ENCODE measurements at regions not wholly inside any gene's neighbourhood (a gene's known extent, or its start where the extent isn't known, plus 50 kb on each side); places are given as distances from the start of the nearest gene placed in this dataset.

- in situ Hi-C loops (cut with HindIII; ENCODE audit: low sequenced_read_pairs): no loop called here
- no peak overlapping the region for H3K4me3 ChIP-seq (ENCODE audit: low read depth, low read length)
- no peak for TF ChIP-seq CTCF (IDR thresholded peaks at IDR 0.05; ENCODE audit: low read depth, low read length, missing control alignments)
These were observed 196.4 kb downstream of the CAVIN4 start for GRCh38 chr9:100774326-100774725.

GRCh38 chr9:100774962-100775361, 197.1 kb downstream of the CAVIN4 start:
- DNase-seq (ENCODE audit: low read depth): no peak
- no peak overlapping the region for H3K4me3 ChIP-seq (ENCODE audit: low read depth, low read length)
- in situ Hi-C loops (cut with HindIII; ENCODE audit: low sequenced_read_pairs): no loop called here
- TF ChIP-seq CTCF (IDR thresholded peaks at IDR 0.05; ENCODE audit: low read depth, low read length, missing control alignments): no peak

More at GRCh38 chr9:100774326-100774725, 196.4 kb downstream of the CAVIN4 start:
- no peak for DNase-seq (ENCODE audit: low read depth)

- no peak overlapping the region for H3K4me3 ChIP-seq (ENCODE audit: low read depth, low read length)
- DNase-seq (ENCODE audit: low read depth): no peak
- in situ Hi-C loops (cut with HindIII; ENCODE audit: low sequenced_read_pairs): no loop called here
- no peak for TF ChIP-seq CTCF (IDR thresholded peaks at IDR 0.05; ENCODE audit: low read depth, low read length, missing control alignments)
These were observed 198.0 kb downstream of the CAVIN4 start for GRCh38 chr9:100775912-100776311.

GRCh38 chr9:100784755-100785154, 206.9 kb downstream of the CAVIN4 start:
- no peak for TF ChIP-seq CTCF (IDR thresholded peaks at IDR 0.05; ENCODE audit: low read depth, low read length, missing control alignments)
- DNase-seq (ENCODE audit: low read depth): no peak
- H3K4me3 ChIP-seq (ENCODE audit: low read depth, low read length): no peak overlapping the region
- in situ Hi-C loops (cut with HindIII; ENCODE audit: low sequenced_read_pairs): no loop called here

GRCh38 chr9:100785946-100786345, 208.1 kb downstream of the CAVIN4 start:
- DNase-seq (ENCODE audit: low read depth): no peak
- in situ Hi-C loops (cut with HindIII; ENCODE audit: low sequenced_read_pairs): no loop called here
- H3K4me3 ChIP-seq (ENCODE audit: low read depth, low read length): no peak overlapping the region
- no peak for TF ChIP-seq CTCF (IDR thresholded peaks at IDR 0.05; ENCODE audit: low read depth, low read length, missing control alignments)

GRCh38 chr9:100794738-100795269, 216.9 kb downstream of the CAVIN4 start:
- in situ Hi-C loops (cut with HindIII; ENCODE audit: low sequenced_read_pairs): no loop called here
- TF ChIP-seq CTCF (IDR thresholded peaks at IDR 0.05; ENCODE audit: low read depth, low read length, missing control alignments): no peak
- no peak overlapping the region for H3K4me3 ChIP-seq (ENCODE audit: low read depth, low read length)
- DNase-seq (ENCODE audit: low read depth): no peak

- no peak for TF ChIP-seq CTCF (IDR thresholded peaks at IDR 0.05; ENCODE audit: low read depth, low read length, missing control alignments)
- no peak overlapping the region for H3K4me3 ChIP-seq (ENCODE audit: low read depth, low read length)
- in situ Hi-C loops (cut with HindIII; ENCODE audit: low sequenced_read_pairs): no loop called here
- no peak for DNase-seq (ENCODE audit: low read depth)
These were observed 224.6 kb upstream of the PLPPR1 start for GRCh38 chr9:100803956-100804355.

Measured in astrocyte of the cerebellum (primary cell).